Umbilical cord (tissue), 1 donor: ENCODE measurements at regions not wholly inside any gene's neighbourhood (a gene's known extent, or its start where the extent isn't known, plus 50 kb on each side); places are given as distances from the start of the nearest gene placed in this dataset.
A peak's percentile ranks its signal among the peaks of the same experiment; 100 is the strongest.
"Not testable (repeated sequence)": the region's sequence is repeated elsewhere in the genome, so short reads cannot be mapped to it uniquely, and the experiment has no call there.

Experiments
- DNase-seq: peaks from one replicate; pipeline ENCODE4 v3.0.0-alpha.2; 2015; ENCODE audit warnings: low spot score

DNA sequence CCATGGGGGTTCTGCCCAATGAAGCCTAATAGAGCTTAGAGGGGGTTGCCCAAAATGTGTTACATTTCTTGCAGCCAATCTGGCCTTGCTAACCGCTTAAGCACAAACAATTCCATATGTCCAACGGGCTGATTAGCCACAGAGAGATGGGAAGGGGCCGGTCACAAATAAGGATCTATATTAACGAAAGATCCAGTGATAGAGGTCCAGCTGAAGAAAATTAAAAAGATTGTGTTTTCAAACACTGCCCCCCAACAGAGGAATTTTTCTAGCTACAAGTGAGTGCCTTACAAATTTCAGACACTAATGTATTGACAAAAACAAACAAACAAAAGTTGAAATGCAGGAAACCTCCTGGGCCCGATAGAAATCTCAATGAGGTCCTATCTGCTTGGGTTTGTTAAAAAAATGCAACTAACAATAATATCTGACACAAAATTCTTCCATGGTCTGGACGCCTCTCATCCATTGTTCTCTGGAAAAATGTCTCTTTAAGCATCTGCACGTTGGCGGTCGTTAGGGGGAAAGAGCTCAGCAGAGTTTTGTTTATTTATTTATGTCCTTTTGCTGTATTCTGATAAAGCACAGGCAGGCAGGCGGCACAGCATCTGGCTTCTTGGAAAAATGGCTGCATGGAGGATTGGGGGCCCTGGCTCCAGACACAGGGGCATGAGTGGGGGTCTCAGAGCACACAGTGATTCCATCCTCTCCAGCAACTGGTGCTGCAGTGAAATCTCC lies 402.0 kb downstream of the RPS24 start:
- DNase-seq = no peak

DNA sequence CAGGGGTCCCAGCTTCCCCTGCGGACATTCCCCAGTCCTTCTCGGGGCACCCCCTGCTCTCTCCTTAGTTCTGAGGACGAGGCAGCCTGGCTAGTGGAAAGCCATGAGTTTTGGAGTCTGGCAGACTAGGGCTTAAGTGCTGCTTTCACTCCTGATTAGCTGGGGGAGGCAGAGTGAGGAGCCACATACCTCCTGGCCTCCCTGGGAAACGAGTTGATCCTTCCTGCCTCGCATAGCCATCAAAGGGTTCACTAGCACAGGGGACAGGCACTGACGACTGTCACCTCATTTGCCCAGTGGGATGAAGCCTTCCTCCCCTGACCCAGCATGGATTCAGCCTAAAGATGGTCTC lies 402.5 kb downstream of the RPS24 start:
- peak; percentile 64 for DNase-seq

DNA sequence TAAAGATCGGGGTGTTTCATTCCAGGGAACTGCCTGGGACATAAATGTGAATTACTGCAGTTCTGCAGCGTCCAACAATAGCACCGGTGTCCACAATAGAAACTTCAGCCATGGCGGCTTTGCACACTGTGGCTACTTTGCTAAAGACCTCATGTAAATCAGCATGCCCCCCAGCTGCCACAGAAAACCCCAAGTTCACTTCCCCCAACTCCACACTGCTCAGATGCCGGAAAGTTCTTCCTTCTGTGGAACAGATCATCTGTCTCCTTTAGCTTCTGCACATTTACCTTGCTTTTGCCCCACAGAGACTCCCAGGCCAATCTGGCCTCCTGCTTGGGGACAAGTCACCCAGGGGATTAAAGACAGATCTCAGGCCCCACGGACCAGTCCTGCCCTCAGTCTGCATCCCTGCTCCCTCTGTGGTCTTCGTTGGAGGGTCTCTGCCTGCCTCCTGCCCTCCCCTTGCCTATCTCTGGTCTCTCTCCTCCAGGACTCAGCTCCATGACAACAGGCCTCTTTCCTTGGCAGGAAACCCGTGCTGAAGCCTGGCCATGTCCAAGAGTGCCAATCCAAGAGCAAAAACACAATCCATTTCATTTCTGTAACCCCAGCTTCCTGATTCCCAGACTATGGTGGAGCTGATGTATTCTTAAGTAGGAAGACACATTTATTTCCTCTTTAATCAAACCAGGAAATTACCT lies 403.2 kb downstream of the RPS24 start:
- no peak for DNase-seq

DNA sequence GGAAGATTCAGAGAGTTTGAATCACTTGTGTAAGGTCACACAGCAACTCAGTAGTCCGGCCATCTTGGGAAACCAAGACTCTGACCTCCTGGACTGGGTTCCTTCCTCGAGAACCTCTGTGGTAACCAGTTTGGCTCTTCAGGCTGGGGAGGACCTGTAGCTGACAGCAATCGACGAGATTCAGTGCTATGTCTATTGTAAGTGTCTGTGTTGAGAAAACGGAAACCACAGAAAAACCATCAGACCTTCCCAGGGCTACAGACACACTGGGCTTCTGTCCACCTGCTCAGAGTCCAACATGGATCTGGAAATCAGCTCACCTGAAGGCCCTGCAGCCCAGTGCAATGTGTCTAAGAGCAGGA lies 403.7 kb downstream of the RPS24 start:
- no peak for DNase-seq

DNA sequence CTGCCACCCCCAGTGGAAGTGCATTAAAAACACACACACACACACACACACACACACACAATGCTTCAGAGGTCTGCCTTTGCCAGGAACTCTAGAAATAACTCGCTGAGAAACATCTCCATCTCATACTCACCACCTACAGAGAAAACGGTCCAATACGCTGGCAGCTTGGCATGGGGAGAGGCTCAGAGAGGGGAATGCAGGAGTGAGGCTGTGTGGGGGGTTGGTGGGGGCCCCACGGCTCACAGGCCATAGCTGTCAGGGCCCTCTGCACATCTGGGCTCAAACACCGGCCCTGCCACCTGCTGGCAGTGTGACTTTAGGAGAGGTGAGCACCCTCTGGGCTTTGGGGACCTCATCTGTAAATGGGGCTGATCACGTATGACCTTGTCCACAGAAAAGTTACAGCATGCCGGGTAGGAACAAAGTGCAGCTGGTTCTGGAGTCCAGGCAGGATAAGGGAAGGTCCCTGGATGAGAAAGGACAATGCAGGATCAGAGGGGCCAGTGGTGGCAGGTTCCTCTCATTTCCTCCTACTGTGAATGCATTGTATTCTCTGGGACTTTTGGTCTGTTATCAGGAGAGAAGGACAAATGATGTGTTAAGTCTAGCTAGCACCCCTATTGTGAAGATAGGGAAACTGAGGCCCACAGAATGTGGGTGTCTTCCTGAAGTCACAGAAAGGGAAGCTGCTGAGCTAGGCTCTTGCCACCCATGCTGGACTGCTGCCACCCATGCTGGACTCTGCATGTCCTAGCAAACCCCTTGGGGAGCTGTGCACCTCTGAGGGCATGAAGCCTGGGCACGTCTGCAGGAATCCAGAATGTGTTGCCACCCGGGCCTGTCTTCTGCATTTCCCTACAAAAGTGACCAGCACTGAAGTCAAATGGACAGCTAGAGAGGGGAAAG lies 404.6 kb downstream of the RPS24 start:
- no peak for DNase-seq

DNA sequence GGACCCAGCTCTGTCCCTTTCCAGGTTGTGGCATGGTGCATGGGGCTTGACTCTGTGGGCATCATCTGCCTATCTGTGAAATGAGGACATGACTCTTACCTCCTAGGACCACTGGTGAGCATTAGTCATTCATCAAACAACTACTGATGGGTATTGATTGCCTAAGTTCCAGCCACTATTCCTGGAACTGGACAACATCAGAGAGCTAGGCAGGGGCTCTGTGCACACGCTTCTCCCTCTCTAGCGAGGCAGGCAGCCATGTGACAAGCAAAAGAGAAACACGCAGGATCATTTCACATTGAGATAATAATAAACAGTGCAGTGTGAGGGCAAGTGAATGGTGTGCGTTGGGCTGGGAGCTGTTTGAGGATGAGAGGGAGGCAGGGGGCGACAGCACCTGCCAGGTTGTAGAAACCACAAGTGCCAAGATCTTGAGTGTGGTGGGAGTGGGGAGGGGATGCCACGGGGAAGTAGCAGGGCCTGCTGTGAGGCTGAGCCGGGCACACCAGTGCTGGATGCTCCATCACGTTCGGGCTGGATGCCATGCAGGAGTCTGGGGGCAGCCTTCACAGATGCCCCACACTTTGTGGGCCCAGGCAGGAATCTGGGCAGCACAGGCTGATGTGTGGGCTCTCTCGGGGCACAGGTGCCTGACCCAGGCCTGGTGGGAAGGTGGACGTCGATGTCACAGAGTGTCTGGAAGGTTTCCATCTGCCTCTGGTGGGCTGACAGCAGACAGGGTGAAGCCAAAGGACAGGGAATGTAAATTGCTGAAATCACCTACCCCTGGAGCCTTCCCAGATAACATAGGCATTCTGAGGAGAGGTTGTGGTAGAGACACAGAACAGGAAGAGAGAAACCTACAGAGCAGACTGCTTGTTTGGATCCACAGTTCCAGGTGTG lies 405.5 kb downstream of the RPS24 start:
- DNase-seq = no peak

DNA sequence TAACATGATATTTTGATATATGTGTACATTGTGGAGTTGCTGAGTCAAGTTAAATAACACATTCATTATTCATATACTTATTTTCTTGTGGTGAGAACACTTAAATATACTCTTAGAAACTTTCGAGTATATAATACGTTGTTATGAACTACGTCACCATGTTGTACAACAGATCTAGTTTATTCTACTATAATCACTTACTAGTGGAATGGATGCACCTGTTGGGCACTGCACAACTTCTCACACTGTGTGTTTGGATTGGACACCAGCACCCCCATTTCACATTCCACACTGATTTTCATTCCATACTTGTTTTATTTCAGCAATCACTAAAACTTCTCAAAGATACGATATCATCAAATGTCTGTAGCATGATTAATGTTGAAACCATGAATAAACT lies 407.3 kb downstream of the RPS24 start:
- no peak for DNase-seq

DNA sequence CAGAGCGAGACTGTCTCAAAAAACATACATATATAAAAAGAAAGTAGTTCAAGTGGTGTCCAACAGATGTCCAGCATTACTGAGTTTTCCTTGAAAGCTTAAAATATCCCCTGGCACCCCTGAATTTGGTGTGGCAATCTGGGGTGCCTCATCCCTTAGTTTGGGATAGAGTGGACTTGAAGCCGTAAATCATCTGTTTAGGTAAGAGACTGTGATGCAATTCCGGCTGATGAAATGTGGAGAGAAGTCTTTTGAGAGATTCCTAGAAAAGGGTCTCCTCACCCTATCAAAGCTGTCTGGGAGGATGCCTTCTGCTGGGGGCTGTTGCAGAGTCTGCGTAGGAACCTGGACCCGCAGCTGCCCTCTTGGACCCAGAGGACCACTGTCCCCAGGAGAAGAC lies 408.0 kb downstream of the RPS24 start:
- DNase-seq = no peak

DNA sequence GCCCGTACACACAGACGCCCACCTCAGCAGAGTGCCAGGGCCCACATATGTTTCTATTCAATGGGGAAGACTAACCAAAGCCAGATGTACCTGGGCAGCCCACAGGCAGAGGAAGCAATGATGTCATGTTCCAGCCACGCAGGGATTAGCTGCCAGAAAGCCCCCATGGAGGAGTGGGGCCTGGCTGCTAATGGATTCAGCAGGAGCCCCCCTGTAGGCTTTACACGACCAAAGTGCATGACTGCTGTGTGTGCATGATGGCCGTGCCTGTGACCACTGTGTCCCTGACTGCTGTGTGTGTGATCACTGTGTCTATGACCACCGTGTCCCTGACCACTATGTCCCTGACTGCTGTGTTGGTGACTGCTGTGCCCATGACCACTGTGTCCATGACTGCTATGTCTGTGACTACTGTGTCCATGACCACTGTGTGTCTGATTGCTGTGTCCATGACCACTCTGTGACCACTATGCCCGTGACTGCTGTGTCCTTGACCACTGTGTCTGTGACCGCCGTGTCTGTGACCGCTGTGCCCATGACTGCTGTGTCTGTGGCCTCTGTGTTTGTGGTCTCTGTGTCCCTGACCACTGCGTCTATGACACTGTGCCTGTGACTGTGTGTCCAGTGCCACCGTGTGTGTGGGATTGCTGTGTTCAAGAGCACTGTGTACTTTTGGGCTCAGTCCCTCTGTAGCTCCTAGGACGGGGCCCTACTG lies 409.3 kb downstream of the RPS24 start:
- no peak for DNase-seq

DNA sequence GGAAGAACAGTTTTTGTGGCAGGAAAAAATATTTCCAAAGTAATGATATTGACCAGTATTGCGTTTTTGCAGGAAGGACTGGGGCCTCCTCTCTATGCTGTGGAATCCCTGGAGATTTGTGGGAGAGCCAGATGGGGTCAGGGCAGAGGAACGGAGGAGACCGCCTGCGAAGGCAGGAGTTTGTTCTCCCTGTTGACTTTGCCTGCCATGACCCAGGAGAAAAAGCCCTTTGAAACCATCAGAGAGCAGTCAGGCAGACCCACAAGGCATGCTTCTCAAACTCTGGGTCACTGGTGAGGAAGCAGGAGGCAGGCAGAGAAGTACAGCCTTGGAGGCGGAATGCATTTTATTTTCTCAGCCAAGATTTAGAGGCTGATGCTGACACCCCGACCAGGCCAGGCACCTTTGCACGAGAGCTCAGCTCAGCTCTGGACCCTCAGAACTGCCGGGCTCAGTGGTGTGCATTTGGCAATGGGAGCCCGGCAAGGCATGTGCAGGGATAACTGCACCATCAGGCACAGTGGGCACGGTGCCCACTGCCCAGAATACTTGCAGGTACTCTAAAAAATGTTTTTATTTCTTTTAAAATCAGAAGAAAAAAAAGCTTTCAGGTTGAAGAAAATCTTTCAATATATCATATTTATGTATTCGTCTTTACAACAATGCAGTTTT lies 410.4 kb downstream of the RPS24 start:
- no peak for DNase-seq

DNA sequence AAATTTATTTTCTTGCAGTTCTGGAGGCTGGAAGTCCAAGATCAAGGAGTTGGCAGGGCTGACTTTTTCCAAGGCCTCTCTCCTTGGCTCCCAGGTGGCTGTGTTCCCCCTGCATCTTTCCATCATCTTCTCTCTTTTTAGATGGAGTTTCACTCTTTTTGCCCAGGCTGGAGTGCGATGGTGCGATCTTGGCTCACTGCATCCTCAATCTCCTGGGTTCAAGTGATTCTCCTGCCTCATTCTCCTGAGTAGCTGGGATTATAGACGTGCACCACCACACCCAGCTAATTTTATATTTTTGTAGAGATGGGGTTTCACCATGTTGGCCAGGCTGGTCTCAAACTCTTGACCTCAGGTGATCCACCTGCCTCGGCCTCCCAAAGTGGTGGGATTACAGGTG lies 411.1 kb downstream of the RPS24 start:
- DNase-seq = not testable (repeated sequence)

DNA sequence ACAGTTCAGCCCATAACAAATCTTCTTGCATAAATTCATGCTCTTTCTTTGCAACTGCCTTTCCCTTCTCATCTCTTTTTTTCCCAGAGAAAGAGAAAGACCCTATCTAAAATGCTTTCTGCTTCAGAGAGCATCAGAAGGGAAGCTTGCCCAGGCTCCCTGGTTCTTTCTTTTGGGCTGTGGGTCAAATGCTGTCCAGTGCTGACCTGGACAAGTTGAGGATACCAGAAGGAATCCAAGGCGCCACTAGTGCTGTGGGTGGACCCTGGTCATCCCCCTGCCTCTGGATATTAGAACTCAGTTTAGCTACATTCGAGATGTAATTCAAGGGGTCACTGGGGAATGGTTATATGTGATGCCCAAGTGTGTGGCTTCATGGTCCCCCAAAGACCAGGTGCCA lies 411.6 kb downstream of the RPS24 start:
- DNase-seq = no peak

DNA sequence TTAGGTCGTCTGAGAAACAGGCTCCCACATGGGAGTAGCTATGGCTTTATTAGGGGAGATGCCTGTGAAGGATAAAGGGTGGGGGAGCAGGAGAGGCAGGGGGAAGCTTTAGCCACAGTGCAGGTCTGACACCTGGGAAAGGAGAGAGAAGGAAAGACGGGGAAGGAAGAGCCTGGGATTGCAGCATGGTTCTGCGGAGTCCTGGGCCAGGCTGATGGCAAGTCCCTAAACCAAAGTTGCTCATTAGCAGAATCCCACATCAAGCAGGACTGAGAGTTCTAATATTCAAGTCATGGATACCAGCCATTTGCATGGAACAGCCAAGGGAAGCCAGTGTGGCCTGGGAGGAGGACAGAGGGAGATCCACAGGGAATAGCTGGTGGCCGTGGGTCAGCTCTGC lies 414.8 kb downstream of the RPS24 start:
- no peak for DNase-seq

DNA sequence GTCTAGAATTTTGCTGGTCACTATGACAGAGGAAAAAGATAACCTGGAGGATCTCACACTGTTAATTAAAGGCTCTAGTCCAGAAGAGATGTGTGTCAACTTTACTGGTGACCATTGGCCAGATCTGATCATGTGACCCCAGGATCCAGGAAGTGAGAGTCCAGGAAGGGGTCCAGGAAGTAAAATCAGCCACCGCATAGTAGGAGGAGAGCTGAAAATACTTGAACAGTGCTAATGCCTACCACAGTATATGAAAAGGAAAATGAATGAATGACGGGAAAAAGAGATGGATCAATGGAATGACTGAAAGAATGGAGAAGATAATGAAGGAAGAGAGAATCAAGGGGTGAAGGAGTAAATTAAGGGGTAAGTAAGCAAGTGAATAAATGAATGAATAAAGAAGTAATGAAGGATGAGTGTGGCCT lies 415.3 kb downstream of the RPS24 start:
- DNase-seq = no peak

DNA sequence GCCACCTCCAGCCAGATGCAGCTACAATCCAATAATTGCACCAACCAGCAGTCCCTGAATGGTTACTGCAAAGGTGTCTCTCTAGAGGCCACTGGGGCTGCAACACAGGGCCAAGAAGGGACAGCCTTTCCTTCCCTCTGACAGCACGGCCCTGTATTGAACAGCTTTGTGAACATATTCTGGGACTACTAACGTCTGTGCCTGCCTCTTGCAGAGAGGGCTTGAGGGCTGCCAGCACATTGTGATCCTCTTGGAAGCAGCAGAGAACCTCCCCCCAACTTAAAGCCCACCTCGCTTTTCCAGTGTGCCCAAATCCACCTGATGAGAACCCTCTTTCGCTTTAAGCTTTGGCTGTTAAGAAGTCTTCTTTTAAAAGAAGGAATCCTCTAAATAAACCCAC lies 415.9 kb downstream of the RPS24 start:
- DNase-seq = no peak

DNA sequence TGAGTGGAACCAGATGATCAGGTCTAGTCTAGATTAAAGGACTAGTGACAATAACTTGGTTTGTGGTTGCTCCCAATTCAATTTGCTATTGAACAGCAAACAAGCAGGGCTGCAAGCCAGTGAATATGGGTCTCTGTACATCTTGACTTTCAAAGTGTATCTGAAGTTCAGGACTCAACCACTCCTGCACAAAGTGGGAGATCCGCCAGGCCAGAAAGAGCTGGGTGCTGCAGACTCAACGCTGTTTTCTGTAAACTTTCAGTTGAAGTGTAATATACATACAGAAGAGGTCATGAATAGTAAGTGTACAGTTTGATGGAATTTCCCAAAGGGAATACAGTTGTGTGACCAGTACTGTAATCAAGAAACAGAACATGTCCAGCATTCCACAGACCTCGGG lies 416.6 kb downstream of the RPS24 start:
- no peak for DNase-seq

DNA sequence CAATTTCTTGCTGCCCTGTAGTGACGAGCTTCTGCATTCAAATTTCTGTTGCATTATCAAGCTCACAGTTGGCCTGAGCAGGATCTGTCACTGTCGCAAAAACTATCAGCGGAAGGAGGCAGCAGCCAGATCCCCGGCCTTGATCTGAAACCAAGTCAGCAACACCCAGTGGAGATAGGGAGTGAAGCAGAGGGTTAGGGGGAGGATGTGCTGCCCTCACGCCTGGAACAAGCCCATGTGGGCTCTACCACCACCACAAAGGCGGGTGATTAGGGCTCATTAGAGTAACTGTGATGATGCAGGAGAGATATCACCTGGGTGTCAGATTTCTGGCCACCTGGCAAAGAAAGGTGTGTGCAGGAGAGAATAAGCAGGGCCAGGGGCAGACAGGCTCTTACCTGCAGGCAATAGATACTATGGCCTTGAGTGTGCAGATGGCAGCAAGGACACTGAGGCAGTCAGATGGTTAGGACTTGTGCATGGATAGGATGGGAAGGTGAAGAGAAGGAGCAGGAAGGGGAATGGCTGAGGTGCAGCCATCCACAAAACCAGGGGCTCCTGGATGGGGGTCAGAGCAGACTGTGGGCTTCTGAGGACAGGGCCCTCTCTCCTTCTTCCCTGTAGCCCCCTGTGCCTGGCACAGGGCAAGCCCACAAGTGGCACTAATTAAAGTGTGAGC lies 417.3 kb downstream of the RPS24 start:
- no peak for DNase-seq

DNA sequence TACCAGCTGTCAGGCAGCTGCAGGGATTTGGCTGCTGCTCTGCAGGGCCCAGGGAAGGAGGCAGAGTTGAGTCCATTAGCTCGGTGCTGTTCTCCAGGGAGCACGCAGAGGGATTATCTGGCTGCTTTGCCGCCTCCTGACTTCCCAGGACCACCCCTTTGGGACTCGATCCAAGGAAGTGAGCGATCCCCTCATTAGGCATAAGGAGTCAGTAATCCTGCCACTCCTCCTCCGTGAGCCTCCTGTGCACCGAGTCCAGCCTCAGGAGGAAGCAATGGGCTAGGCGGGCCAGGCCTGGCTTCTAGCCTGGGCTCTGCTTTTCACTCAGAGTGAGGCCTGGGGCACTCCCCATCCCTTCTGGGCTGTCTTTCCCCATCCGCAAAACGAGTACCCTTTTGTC lies 417.9 kb downstream of the RPS24 start:
- DNase-seq = peak; percentile 89

DNA sequence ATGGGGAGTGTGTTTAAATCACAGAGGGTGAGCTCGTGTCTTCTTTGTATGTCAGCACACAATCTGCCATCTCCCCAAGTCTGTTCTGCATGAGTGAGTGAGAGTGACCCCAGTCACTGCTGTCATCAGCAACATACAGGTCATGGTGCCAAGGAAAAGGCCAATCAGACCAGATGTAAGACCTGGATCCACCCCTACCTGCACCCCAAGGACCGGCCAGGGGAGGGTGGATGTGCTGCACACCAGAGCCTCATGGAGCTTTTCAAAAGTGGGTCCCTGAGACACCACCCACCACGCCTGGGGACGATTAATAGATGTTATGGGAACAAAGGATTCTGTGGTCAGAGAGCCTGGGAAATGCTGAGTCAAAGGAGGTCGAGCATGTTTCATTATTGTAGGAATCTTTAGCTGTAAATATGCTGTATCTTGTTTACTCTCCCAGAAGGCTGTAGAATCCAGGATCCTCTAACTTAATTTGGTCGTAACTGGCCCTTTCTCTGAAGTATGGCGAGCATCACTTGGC lies 420.5 kb downstream of the RPS24 start:
- DNase-seq = no peak
